Osteocyte (in vitro differentiated cells): ENCODE measurements at regions not wholly inside any gene's neighbourhood (a gene's known extent, or its start where the extent isn't known, plus 50 kb on each side); places are given as distances from the start of the nearest gene placed in this dataset.

Experiments
- DNase-seq: peaks from one replicate; pipeline ENCODE4 v3.0.0; 2021; ENCODE audit warnings: mixed read lengths; ENCODE audit not compliant: unreplicated experiment; ENCODE audit errors: extremely low spot score
- H3K27ac Mint-ChIP-seq: one replicate; pipeline ENCODE4 v1.8.0; 2021; ENCODE audit warnings: mild to moderate bottlenecking, mixed read lengths; ENCODE audit not compliant: unreplicated experiment
- H3K27me3 Mint-ChIP-seq: one replicate; pipeline ENCODE4 v1.8.0; 2021; ENCODE audit warnings: mixed read lengths; ENCODE audit not compliant: unreplicated experiment
- H3K36me3 Mint-ChIP-seq: one replicate; pipeline ENCODE4 v1.8.0; 2021; ENCODE audit warnings: mixed read lengths; ENCODE audit not compliant: unreplicated experiment
- H3K4me1 Mint-ChIP-seq: one replicate; pipeline ENCODE4 v1.8.0; 2021; ENCODE audit warnings: mixed read lengths; ENCODE audit not compliant: unreplicated experiment
- H3K4me3 Mint-ChIP-seq: one replicate; pipeline ENCODE4 v1.8.0; 2021; ENCODE audit warnings: mild to moderate bottlenecking, moderate library complexity, mixed read lengths; ENCODE audit not compliant: unreplicated experiment
- H3K9me3 Mint-ChIP-seq: one replicate; pipeline ENCODE4 v1.8.0; 2021; ENCODE audit warnings: mixed read lengths; ENCODE audit not compliant: unreplicated experiment
- TF ChIP-seq, protein P1 (sequence below): fragments of 200-600 bp; sonication (generic); IDR thresholded peaks from 2 replicates; pipeline ENCODE4 v1.5.0; 2021; ENCODE audit warnings: antibody characterized with exemption, mild to moderate bottlenecking, moderate library complexity

DNA sequence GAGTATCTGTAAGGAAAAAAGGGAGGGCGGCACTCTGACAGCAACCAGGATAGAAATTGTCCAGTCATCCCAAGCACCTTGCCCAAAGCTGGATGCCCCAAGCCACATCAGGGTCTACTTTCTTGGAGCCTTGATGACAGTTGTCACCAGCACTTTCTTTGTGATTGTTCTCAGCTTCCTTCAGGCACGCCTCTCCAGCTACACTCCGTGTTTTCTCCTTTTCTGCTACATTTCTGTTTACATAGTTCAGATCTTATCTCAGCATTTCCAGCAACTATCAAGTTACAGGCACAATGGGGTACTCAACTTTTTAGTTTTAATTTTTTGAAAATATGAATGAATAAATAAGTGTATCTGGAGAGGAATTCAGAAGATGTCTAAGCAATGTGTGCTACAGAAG, 115.3 kb upstream of the CELF4 start:
- peaks cover 23% of the 10 kb centered on the region for H3K9me3 Mint-ChIP-seq
- TF ChIP-seq, protein P1, sequence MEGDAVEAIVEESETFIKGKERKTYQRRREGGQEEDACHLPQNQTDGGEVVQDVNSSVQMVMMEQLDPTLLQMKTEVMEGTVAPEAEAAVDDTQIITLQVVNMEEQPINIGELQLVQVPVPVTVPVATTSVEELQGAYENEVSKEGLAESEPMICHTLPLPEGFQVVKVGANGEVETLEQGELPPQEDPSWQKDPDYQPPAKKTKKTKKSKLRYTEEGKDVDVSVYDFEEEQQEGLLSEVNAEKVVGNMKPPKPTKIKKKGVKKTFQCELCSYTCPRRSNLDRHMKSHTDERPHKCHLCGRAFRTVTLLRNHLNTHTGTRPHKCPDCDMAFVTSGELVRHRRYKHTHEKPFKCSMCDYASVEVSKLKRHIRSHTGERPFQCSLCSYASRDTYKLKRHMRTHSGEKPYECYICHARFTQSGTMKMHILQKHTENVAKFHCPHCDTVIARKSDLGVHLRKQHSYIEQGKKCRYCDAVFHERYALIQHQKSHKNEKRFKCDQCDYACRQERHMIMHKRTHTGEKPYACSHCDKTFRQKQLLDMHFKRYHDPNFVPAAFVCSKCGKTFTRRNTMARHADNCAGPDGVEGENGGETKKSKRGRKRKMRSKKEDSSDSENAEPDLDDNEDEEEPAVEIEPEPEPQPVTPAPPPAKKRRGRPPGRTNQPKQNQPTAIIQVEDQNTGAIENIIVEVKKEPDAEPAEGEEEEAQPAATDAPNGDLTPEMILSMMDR, result no peak
- H3K27me3 Mint-ChIP-seq, result no peaks in the 10 kb centered on the region
- DNase-seq, result no peak
- no peak overlapping the region for H3K4me3 Mint-ChIP-seq
- H3K36me3 Mint-ChIP-seq, result no peaks in the 10 kb centered on the region
- H3K4me1 Mint-ChIP-seq, result no peaks in the 10 kb centered on the region
- H3K27ac Mint-ChIP-seq, result no peak overlapping the region

DNA sequence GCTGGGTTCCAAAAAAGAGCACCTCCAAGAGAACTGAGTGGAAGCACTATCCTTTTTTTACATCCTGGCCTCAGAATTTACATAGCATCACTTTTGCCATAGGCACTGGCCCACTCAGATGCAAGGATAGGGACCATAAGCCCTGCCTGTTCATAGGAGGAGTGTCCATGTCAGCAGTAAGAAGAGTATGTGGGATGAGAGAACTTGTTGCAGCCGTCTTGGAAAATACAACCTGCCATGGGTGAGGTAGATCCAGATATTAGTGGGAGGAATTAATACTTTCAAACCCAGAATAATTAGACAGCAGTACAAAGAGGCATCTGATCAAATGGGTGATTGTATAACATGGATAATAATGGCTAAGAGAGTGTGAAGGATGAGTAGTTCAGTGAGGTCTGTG, 110.7 kb upstream of the CELF4 start:
- TF ChIP-seq, protein P1, result no peak
- no peak for DNase-seq
- no peaks in the 10 kb centered on the region for H3K36me3 Mint-ChIP-seq
- H3K9me3 Mint-ChIP-seq, result peaks cover 33% of the 10 kb centered on the region
- H3K27ac Mint-ChIP-seq, result no peak overlapping the region
- H3K4me1 Mint-ChIP-seq, result no peaks in the 10 kb centered on the region
- no peak overlapping the region for H3K4me3 Mint-ChIP-seq
- H3K27me3 Mint-ChIP-seq, result no peaks in the 10 kb centered on the region

DNA sequence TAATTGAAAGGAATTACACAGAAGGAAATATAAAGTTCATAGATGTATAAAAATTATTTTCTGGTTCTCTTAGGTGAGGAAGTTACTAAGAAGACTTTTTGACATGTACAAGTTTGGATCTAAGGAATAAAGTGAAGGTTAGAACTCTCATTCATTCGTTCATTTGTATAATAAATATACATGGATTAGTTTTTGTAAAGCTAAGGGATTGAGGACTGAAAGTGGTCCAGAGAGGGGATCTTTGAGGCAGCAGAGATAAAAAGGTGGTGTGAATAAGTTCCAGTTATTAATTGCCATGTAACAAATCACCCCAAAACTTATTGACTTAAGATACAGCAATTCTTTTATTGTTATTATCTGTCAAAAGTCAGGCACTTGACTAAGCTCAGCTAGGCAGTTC, 110.1 kb upstream of the CELF4 start:
- H3K9me3 Mint-ChIP-seq, result peaks cover 35% of the 10 kb centered on the region
- H3K27me3 Mint-ChIP-seq, result no peaks in the 10 kb centered on the region
- H3K36me3 Mint-ChIP-seq, result no peaks in the 10 kb centered on the region
- no peak for DNase-seq
- H3K4me3 Mint-ChIP-seq, result no peak overlapping the region
- no peak overlapping the region for H3K27ac Mint-ChIP-seq
- TF ChIP-seq, protein P1, result no peak
- no peaks in the 10 kb centered on the region for H3K4me1 Mint-ChIP-seq

DNA sequence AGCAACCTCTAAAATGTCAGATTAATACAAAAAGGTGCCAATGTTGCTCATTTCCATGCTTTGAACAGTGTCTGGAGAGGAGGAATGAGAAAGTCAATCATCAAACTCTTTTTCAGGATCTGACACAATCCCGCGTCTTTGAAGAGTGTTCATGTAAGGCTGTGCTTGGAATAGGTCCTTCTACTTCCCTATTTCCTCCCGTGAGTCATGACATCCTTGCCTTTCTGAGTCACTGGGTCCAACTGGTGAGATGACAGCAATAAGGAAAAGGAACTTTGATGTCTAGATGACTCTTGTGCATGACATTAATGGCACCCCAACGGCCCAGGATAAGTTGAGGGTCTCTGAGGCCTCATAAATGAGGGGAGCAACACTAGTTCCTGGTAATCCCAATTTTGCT, 109.0 kb upstream of the CELF4 start:
- H3K9me3 Mint-ChIP-seq, result peaks cover 32% of the 10 kb centered on the region
- H3K4me3 Mint-ChIP-seq, result no peak overlapping the region
- no peak for DNase-seq
- TF ChIP-seq, protein P1, result no peak
- H3K27ac Mint-ChIP-seq, result no peak overlapping the region
- H3K27me3 Mint-ChIP-seq, result no peaks in the 10 kb centered on the region
- no peaks in the 10 kb centered on the region for H3K4me1 Mint-ChIP-seq
- no peaks in the 10 kb centered on the region for H3K36me3 Mint-ChIP-seq

DNA sequence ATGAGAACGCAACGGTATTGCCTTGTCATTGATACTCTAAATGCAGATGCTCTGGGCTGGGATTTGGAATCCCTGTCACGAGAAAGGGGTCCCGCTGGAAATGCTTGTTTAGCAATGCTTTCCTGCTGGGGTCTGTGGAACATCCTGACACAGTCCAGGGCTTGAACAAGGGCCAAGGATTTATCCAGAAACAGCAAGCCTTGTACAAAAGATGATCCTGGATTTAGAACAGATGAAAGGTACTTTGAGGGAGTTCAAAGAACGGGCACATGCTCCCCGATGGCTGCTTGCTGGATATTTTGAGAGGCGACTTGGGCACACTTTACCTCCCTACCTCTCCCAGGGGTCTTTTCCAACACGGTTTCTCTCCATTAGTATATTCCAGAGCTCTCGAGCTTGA, 108.1 kb upstream of the CELF4 start:
- DNase-seq, result no peak
- no peak overlapping the region for H3K4me3 Mint-ChIP-seq
- H3K27ac Mint-ChIP-seq, result no peak overlapping the region
- H3K4me1 Mint-ChIP-seq, result no peaks in the 10 kb centered on the region
- H3K9me3 Mint-ChIP-seq, result peaks cover 32% of the 10 kb centered on the region
- H3K36me3 Mint-ChIP-seq, result no peaks in the 10 kb centered on the region
- no peaks in the 10 kb centered on the region for H3K27me3 Mint-ChIP-seq
- TF ChIP-seq, protein P1, result no peak
